HL-60 (cell line): ENCODE measurements at regions not wholly inside any gene's neighbourhood (a gene's known extent, or its start where the extent isn't known, plus 50 kb on each side); places are given as distances from the start of the nearest gene placed in this dataset.
A peak's percentile ranks its signal among the peaks of the same experiment; 100 is the strongest.

Source experiments
- DNase-seq, 2 experiments: peaks; one replicate each; pipeline ENCODE4 v3.0.0-alpha.2; 2010 to 2020; ENCODE audit warnings: low read depth in 1 of 2, low spot score in 1 of 2
- H3K27ac ChIP-seq: fragments of 250-450 bp; sonication (Bioruptor Pico); replicated peaks from 2 replicates; pipeline ENCODE4 v1.5.1; 2020; ENCODE audit warnings: mild to moderate bottlenecking, moderate library complexity
- H3K27me3 ChIP-seq: fragments of 250-450 bp; sonication (Bioruptor Pico); 2 replicates; pipeline ENCODE4 v1.5.1; 2021; ENCODE audit warnings: mild to moderate bottlenecking, moderate library complexity; ENCODE audit not compliant: insufficient read depth, poor library complexity, severe bottlenecking
- H3K4me3 ChIP-seq: replicated peaks from 2 replicates; pipeline ENCODE4 v1.5.1; 2011; ENCODE audit warnings: mild to moderate bottlenecking, control low read depth, low read length; ENCODE audit not compliant: insufficient read depth
- CTCF ChIP-seq: IDR thresholded peaks from one replicate; pipeline ENCODE4 v1.5.1; 2011; ENCODE audit warnings: low read length, control low read depth, inconsistent platforms; ENCODE audit not compliant: insufficient read depth
- GABPA ChIP-seq: IDR thresholded peaks from 2 replicates; pipeline ENCODE4 v1.6.1; 2012; ENCODE audit warnings: low read depth
- POLR2AphosphoS5 ChIP-seq: IDR thresholded peaks from 2 replicates; pipeline ENCODE4 v1.6.1; 2012; ENCODE audit warnings: low read depth
- REST ChIP-seq: IDR thresholded peaks from 2 replicates; pipeline ENCODE4 v1.6.1; 2012; ENCODE audit warnings: low read depth; ENCODE audit not compliant: insufficient replicate concordance
- SPI1 ChIP-seq: IDR thresholded peaks from 2 replicates; pipeline ENCODE4 v1.6.1; 2012; ENCODE audit warnings: low read depth, mild to moderate bottlenecking, borderline replicate concordance

- Histone ChIP-seq H3K4me3 (no peak overlapping the region), H3K27ac (no peak overlapping the region), H3K27me3 (no peaks in the 10 kb centered on the region)
- no peak for TF ChIP-seq GABPA
- TF ChIP-seq CTCF, result no peak
- no peak for TF ChIP-seq SPI1
- no peak for TF ChIP-seq POLR2AphosphoS5
- TF ChIP-seq REST, result no peak
- no peak for DNase-seq
Measured at GRCh38 chrX:40853004-40853815, 117.9 kb upstream of the MED14 start.

GRCh38 chrX:40853816-40854123, 118.4 kb upstream of the MED14 start:
- DNase-seq, result peak; percentile 13 to 17
- no peaks in the 10 kb centered on the region for H3K27me3 ChIP-seq

More at GRCh38 chrX:40853816-40854123, 118.4 kb upstream of the MED14 start:
- no peak overlapping the region for H3K4me3 ChIP-seq
- no peak overlapping the region for H3K27ac ChIP-seq
- TF ChIP-seq GABPA (no peak), REST (no peak), SPI1 (no peak), CTCF (no peak), POLR2AphosphoS5 (no peak)
